Prostate gland (tissue), 2 donors: ENCODE measurements at regions not wholly inside any gene's neighbourhood (a gene's known extent, or its start where the extent isn't known, plus 50 kb on each side); places are given as distances from the start of the nearest gene placed in this dataset.

ENCODE experiments used
- CTCF ChIP-seq, 4 experiments: fragments of 200-600 bp in 2 of 4; fragments of 450-650 bp in 2 of 4; sonication (generic) in 2 of 4; IDR thresholded peaks; 1 replicate in 3 of 4; 2 replicates in 1 of 4; pipeline ENCODE4 v1.5.1; 2016 to 2019; ENCODE audit warnings: antibody characterized with exemption in 4 of 4, mild to moderate bottlenecking in 2 of 4, moderate library complexity in 2 of 4
- POLR2A ChIP-seq: fragments of 450-650 bp; IDR thresholded peaks from one replicate; pipeline ENCODE4 v1.6.1; 2016; ENCODE audit warnings: antibody characterized with exemption, mild to moderate bottlenecking
- POLR2AphosphoS5 ChIP-seq: sonication (generic); formaldehyde crosslinking; IDR thresholded peaks from one replicate; pipeline ENCODE4 v1.6.1; 2017; ENCODE audit warnings: antibody characterized with exemption

- TF ChIP-seq CTCF (IDR thresholded peaks at IDR 0.05) (no peak), POLR2A (no peak), POLR2AphosphoS5 (peak; percentile 7)
Measured at GRCh38 chr16:80862160-80862705, 57.8 kb upstream of the CDYL2 start.
